ENCODE measurements at regions not wholly inside any gene's neighbourhood (a gene's known extent, or its start where the extent isn't known, plus 50 kb on each side); places are given as distances from the start of the nearest gene placed in this dataset.

GRCh38 chr22:22395245-22395644 is 113.3 kb downstream of the ZNF280B start:
- 69% methylated on average over 3 of the region's 3 CpGs for WGBS
- no peak for DNase-seq (ENCODE audit: low spot score)

DNA sequence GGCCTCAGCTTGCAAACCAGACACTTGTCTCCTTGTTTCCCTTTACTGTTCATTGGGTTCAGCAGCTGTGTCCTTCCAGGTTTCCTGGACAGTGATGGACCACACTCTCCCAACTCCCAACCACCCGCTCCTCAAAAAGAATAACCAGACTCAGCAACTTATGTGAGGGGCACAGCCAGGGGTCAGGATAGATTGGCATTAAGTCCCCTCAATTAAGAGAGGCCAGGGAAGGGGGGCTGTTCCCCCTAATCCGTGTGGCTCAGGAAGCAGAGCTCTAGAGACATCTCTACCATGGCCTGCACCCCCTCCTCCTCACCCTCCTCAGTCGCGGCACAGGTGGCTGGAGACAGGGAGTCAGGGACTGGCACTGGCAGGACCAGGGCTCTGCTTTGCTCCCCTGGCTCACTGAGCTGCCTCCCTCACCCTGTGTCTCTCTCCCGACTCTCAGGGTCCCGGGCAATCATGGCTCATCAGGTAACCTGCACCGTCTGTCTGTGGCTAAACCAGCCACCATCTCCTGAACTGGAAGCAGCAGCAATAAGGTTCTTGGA is 111.7 kb downstream of the ZNF280B start:
- Histone ChIP-seq H3K27ac (ENCODE audit: low read depth in 1 of 2, low read length in 2 of 2) (no peak overlapping the region), H3K9ac (ENCODE audit: low read depth in 1 of 2, low read length in 2 of 2) (no peak overlapping the region), H3K4me3 (ENCODE audit: low read depth in 1 of 3, low read length in 3 of 3) (no peak overlapping the region), H3K4me1 (ENCODE audit: control insufficient read depth in 4 of 4, insufficient read depth in 4 of 4, low read length in 3 of 4) (no peaks in the 10 kb centered on the region), H3K36me3 (ENCODE audit: control insufficient read depth in 4 of 4, insufficient read depth in 3 of 4, low read depth in 1 of 4, low read length in 3 of 4) (no peaks in the 10 kb centered on the region), H3K27me3 (ENCODE audit: control insufficient read depth in 4 of 4, insufficient read depth in 4 of 4, low read length in 3 of 4) (no peaks in the 10 kb centered on the region), H3K9me3 (ENCODE audit: control insufficient read depth in 4 of 4, low read length in 3 of 4) (peaks cover 0 to 3% (median 2%) of the 10 kb centered on the region in 4 donors)
- TF ChIP-seq FOXA2 (IDR thresholded peaks at IDR 0.05) = no peak
- TF ChIP-seq HNF4G (IDR thresholded peaks at IDR 0.05) = no peak
- TF ChIP-seq HNF4A (conservative IDR thresholded peaks at IDR 0.05) = no peak
- TF ChIP-seq SP1 (IDR thresholded peaks at IDR 0.05) = no peak
- TF ChIP-seq JUND (IDR thresholded peaks at IDR 0.05) = no peak
- TF ChIP-seq YY1 (IDR thresholded peaks at IDR 0.05) = no peak
- TF ChIP-seq RAD21 (IDR thresholded peaks at IDR 0.05) = no peak
- WGBS = 83% methylated on average over 7 of the region's 7 CpGs
- no peak for DNase-seq (ENCODE audit: low spot score)

More at GRCh38 chr22:22395245-22395644, 113.3 kb downstream of the ZNF280B start:
- TF ChIP-seq FOXA1 (IDR thresholded peaks at IDR 0.05) = no peak
- no peak for TF ChIP-seq SP1 (IDR thresholded peaks at IDR 0.05)
- H3K4me1 ChIP-seq (ENCODE audit: control insufficient read depth in 4 of 4, insufficient read depth in 4 of 4, low read length in 3 of 4) = no peaks in the 10 kb centered on the region
- H3K9me3 ChIP-seq (ENCODE audit: control insufficient read depth in 4 of 4, low read length in 3 of 4) = peaks cover 0 to 3% (median 2%) of the 10 kb centered on the region in 4 donors
- no peak overlapping the region for H3K27ac ChIP-seq (ENCODE audit: low read depth in 1 of 2, low read length in 2 of 2)
- no peak overlapping the region for H3K4me3 ChIP-seq (ENCODE audit: low read depth in 1 of 3, low read length in 3 of 3)
- no peaks in the 10 kb centered on the region for H3K36me3 ChIP-seq (ENCODE audit: control insufficient read depth in 4 of 4, insufficient read depth in 3 of 4, low read depth in 1 of 4, low read length in 3 of 4)
- H3K27me3 ChIP-seq (ENCODE audit: control insufficient read depth in 4 of 4, insufficient read depth in 4 of 4, low read length in 3 of 4) = no peaks in the 10 kb centered on the region
- H3K9ac ChIP-seq (ENCODE audit: low read depth in 1 of 2, low read length in 2 of 2) = no peak overlapping the region

GRCh38 chr22:22397292-22397870 is 111.2 kb downstream of the ZNF280B start:
- Histone ChIP-seq H3K4me3 (ENCODE audit: low read depth in 1 of 3, low read length in 3 of 3) (no peak overlapping the region), H3K36me3 (ENCODE audit: control insufficient read depth in 4 of 4, insufficient read depth in 3 of 4, low read depth in 1 of 4, low read length in 3 of 4) (no peaks in the 10 kb centered on the region), H3K9ac (ENCODE audit: low read depth in 1 of 2, low read length in 2 of 2) (no peak overlapping the region), H3K27me3 (ENCODE audit: control insufficient read depth in 4 of 4, insufficient read depth in 4 of 4, low read length in 3 of 4) (no peaks in the 10 kb centered on the region), H3K4me1 (ENCODE audit: control insufficient read depth in 4 of 4, insufficient read depth in 4 of 4, low read length in 3 of 4) (no peaks in the 10 kb centered on the region), H3K27ac (ENCODE audit: low read depth in 1 of 2, low read length in 2 of 2) (no peak overlapping the region), H3K9me3 (ENCODE audit: control insufficient read depth in 4 of 4, low read length in 3 of 4) (peaks cover 0 to 1% (median 0%) of the 10 kb centered on the region in 4 donors)
- WGBS = 68% methylated on average over 6 of the region's 6 CpGs
- TF ChIP-seq RAD21 (IDR thresholded peaks at IDR 0.05) = no peak
- TF ChIP-seq SP1 (IDR thresholded peaks at IDR 0.05) = no peak
- TF ChIP-seq GABPA (IDR thresholded peaks at IDR 0.05 in 1 of 2, conservative IDR thresholded peaks at IDR 0.05 in 1 of 2) = no peak
- no peak for TF ChIP-seq HNF4A (conservative IDR thresholded peaks at IDR 0.05)
- no peak for TF ChIP-seq JUND (IDR thresholded peaks at IDR 0.05)
- TF ChIP-seq EGR1 (IDR thresholded peaks at IDR 0.05; ENCODE audit: low read depth in 2 of 2) = no peak
- TF ChIP-seq HNF4G (IDR thresholded peaks at IDR 0.05) = no peak
- no peak for TF ChIP-seq FOXA2 (IDR thresholded peaks at IDR 0.05)
- TF ChIP-seq ATF3 (IDR thresholded peaks at IDR 0.05) = no peak
- no peak for TF ChIP-seq YY1 (IDR thresholded peaks at IDR 0.05)
- TF ChIP-seq, protein P1, sequence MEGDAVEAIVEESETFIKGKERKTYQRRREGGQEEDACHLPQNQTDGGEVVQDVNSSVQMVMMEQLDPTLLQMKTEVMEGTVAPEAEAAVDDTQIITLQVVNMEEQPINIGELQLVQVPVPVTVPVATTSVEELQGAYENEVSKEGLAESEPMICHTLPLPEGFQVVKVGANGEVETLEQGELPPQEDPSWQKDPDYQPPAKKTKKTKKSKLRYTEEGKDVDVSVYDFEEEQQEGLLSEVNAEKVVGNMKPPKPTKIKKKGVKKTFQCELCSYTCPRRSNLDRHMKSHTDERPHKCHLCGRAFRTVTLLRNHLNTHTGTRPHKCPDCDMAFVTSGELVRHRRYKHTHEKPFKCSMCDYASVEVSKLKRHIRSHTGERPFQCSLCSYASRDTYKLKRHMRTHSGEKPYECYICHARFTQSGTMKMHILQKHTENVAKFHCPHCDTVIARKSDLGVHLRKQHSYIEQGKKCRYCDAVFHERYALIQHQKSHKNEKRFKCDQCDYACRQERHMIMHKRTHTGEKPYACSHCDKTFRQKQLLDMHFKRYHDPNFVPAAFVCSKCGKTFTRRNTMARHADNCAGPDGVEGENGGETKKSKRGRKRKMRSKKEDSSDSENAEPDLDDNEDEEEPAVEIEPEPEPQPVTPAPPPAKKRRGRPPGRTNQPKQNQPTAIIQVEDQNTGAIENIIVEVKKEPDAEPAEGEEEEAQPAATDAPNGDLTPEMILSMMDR (IDR thresholded peaks at IDR 0.05; ENCODE audit: low read depth, low read length, missing input control) = no peak
- no peak for TF ChIP-seq TAF1 (conservative IDR thresholded peaks at IDR 0.05)
- TF ChIP-seq NR2F2 (IDR thresholded peaks at IDR 0.05) = no peak
- no peak for TF ChIP-seq RXRA (IDR thresholded peaks at IDR 0.05)
- TF ChIP-seq, protein P2, sequence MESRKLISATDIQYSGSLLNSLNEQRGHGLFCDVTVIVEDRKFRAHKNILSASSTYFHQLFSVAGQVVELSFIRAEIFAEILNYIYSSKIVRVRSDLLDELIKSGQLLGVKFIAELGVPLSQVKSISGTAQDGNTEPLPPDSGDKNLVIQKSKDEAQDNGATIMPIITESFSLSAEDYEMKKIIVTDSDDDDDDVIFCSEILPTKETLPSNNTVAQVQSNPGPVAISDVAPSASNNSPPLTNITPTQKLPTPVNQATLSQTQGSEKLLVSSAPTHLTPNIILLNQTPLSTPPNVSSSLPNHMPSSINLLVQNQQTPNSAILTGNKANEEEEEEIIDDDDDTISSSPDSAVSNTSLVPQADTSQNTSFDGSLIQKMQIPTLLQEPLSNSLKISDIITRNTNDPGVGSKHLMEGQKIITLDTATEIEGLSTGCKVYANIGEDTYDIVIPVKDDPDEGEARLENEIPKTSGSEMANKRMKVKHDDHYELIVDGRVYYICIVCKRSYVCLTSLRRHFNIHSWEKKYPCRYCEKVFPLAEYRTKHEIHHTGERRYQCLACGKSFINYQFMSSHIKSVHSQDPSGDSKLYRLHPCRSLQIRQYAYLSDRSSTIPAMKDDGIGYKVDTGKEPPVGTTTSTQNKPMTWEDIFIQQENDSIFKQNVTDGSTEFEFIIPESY (IDR thresholded peaks at IDR 0.05) = no peak
- no peak for TF ChIP-seq FOXA1 (IDR thresholded peaks at IDR 0.05)
- no peak for DNase-seq (ENCODE audit: low spot score)
